GM20000 (cell line): ENCODE measurements at regions not wholly inside any gene's neighbourhood (a gene's known extent, or its start where the extent isn't known, plus 50 kb on each side); places are given as distances from the start of the nearest gene placed in this dataset.

Experiments
- DNase-seq: peaks from one replicate; pipeline ENCODE4 v3.0.0; 2012; ENCODE audit warnings: low spot score
- CTCF ChIP-seq: IDR thresholded peaks from 2 replicates; pipeline ENCODE4 v1.5.1; 2012; ENCODE audit warnings: mild to moderate bottlenecking, control low read depth; ENCODE audit errors: extremely low read depth, missing control alignments

- no peak for TF ChIP-seq CTCF
- DNase-seq, result no peak
These were observed 110.4 kb upstream of the PHACTR3 start for GRCh38 chr20:59493926-59494325.

- no peak for DNase-seq
- TF ChIP-seq CTCF, result no peak
These were observed 109.2 kb upstream of the PHACTR3 start for GRCh38 chr20:59495166-59495565.

GRCh38 chr20:59495894-59496510 is 108.3 kb upstream of the PHACTR3 start:
- DNase-seq, result peak; percentile 72
- TF ChIP-seq CTCF, result peak; percentile 96

- TF ChIP-seq CTCF, result no peak
- DNase-seq, result no peak
These were observed 106.0 kb upstream of the PHACTR3 start for GRCh38 chr20:59498291-59498690.

- TF ChIP-seq CTCF, result no peak
- no peak for DNase-seq
These were observed 104.5 kb upstream of the PHACTR3 start for GRCh38 chr20:59499863-59500262.

GRCh38 chr20:59508729-59509128 is 95.6 kb upstream of the PHACTR3 start:
- DNase-seq, result no peak
- no peak for TF ChIP-seq CTCF

GRCh38 chr20:59512651-59513050 is 91.7 kb upstream of the PHACTR3 start:
- no peak for TF ChIP-seq CTCF
- DNase-seq, result no peak
